IMR-90 (cell line): ENCODE measurements at regions not wholly inside any gene's neighbourhood (a gene's known extent, or its start where the extent isn't known, plus 50 kb on each side); places are given as distances from the start of the nearest gene placed in this dataset.

Source experiments
- ATAC-seq: fragments of 200-7000 bp; cut with Tn5 transposase; 2 replicates; pipeline ENCODE4 v1.9.1; 2020; ENCODE audit warnings: low read depth, mild to moderate bottlenecking, moderate library complexity
- BruUV-seq: library from RNA; stranded (reverse); fragments of 400-500 nt; replicated peaks from 2 replicates; lab custom pipeline; 2021; lab: Mats Ljungman, UMichigan
- CTCF ChIA-PET: fragments of 300-600 bp; formaldehyde crosslinking; extraction: SDS; loops from one replicate; lab custom pipeline; 2021; ENCODE audit warnings: antibody characterized with exemption; lab: Yijun Ruan, JAX
- POLR2A ChIA-PET: fragments of 300-600 bp; sonication (Branson Sonifier 250); formaldehyde crosslinking; loops from one replicate; lab custom pipeline; 2022; ENCODE audit warnings: antibody characterized with exemption; ENCODE audit not compliant: unreplicated experiment; lab: Charles Lee
- DNase-seq: peaks from one replicate; pipeline ENCODE4 v3.0.0; 2013
- H2AFZ ChIP-seq: replicated peaks from 2 replicates; pipeline ENCODE3; 2013; ENCODE audit warnings: low read length, mild to moderate bottlenecking; ENCODE audit not compliant: poor library complexity
- H2AK5ac ChIP-seq: 2 replicates; pipeline ENCODE4 v1.6.1; 2013; ENCODE audit warnings: low read depth, low read length, inconsistent platforms
- H2AK9ac ChIP-seq: replicated peaks from 2 replicates; pipeline ENCODE3; 2013; ENCODE audit warnings: mild to moderate bottlenecking, low read depth, low read length, moderate library complexity; ENCODE audit not compliant: poor library complexity
- H2BK120ac ChIP-seq: 2 replicates; pipeline ENCODE4 v1.6.1; 2013; ENCODE audit warnings: low read depth, low read length, inconsistent platforms
- H2BK15ac ChIP-seq: 3 replicates; pipeline ENCODE4 v1.6.1; 2013; ENCODE audit warnings: low read depth, low read length, inconsistent platforms
- H2BK20ac ChIP-seq: 2 replicates; pipeline ENCODE4 v1.6.1; 2013; ENCODE audit warnings: low read depth, mild to moderate bottlenecking, inconsistent platforms, low read length, moderate library complexity
- H2BK5ac ChIP-seq: 2 replicates; pipeline ENCODE4 v1.6.1; 2013; ENCODE audit warnings: mild to moderate bottlenecking, low read depth, low read length, inconsistent platforms; ENCODE audit not compliant: poor library complexity, severe bottlenecking
- H3K14ac ChIP-seq: replicated peaks from 2 replicates; pipeline ENCODE4 v1.6.1; 2013; ENCODE audit warnings: low read depth, low read length, inconsistent platforms
- H3K18ac ChIP-seq: 2 replicates; pipeline ENCODE4 v1.6.1; 2013; ENCODE audit warnings: low read depth, low read length, control low read depth
- H3K23ac ChIP-seq: 2 replicates; pipeline ENCODE4 v1.6.1; 2013; ENCODE audit warnings: low read depth, low read length, inconsistent platforms
- H3K27ac ChIP-seq: 2 replicates; pipeline ENCODE4 v1.5.1; 2013; ENCODE audit warnings: mild to moderate bottlenecking, control low read depth, low read length; ENCODE audit not compliant: insufficient read depth
- H3K27me3 ChIP-seq: 2 replicates; pipeline ENCODE4 v1.6.1; 2013; ENCODE audit warnings: low read length; ENCODE audit not compliant: control insufficient read depth, insufficient read depth
- H3K36me3 ChIP-seq: 2 replicates; pipeline ENCODE4 v1.6.1; 2013; ENCODE audit warnings: low read length, mixed read lengths; ENCODE audit not compliant: control insufficient read depth, insufficient read depth
- H3K4ac ChIP-seq: 2 replicates; pipeline ENCODE4 v1.6.1; 2013; ENCODE audit warnings: low read depth, low read length, inconsistent platforms
- H3K4me1 ChIP-seq: 2 replicates; pipeline ENCODE4 v1.6.1; 2013; ENCODE audit warnings: low read length, mixed read lengths; ENCODE audit not compliant: control insufficient read depth, insufficient read depth
- H3K4me2 ChIP-seq: 2 replicates; pipeline ENCODE4 v1.6.1; 2013; ENCODE audit warnings: low read depth, mild to moderate bottlenecking, control low read depth, low read length, moderate library complexity
- H3K4me3 ChIP-seq: 2 replicates; pipeline ENCODE4 v1.5.1; 2013; ENCODE audit warnings: low read depth, mild to moderate bottlenecking, control low read depth, low read length, moderate library complexity; ENCODE audit not compliant: insufficient read depth
- H3K56ac ChIP-seq: 2 replicates; pipeline ENCODE4 v1.6.1; 2013; ENCODE audit warnings: low read length, inconsistent platforms; ENCODE audit not compliant: insufficient read depth; ENCODE audit errors: extremely low read depth
- H3K79me1 ChIP-seq, 2 experiments: 2 replicates each; pipeline ENCODE4 v1.6.1; 2013; ENCODE audit warnings: low read length in 2 of 2, inconsistent platforms in 1 of 2, low read depth in 1 of 2
- H3K9ac ChIP-seq: 2 replicates; pipeline ENCODE4 v1.6.1; 2013; ENCODE audit warnings: low read depth, low read length, control low read depth
- H3K9me1 ChIP-seq: 2 replicates; pipeline ENCODE4 v1.6.1; 2013; ENCODE audit warnings: low read length, inconsistent platforms; ENCODE audit not compliant: insufficient read depth
- H3K9me3 ChIP-seq: 2 replicates; pipeline ENCODE4 v1.6.1; 2013; ENCODE audit warnings: low read length; ENCODE audit not compliant: control insufficient read depth, insufficient read depth
- H4K20me1 ChIP-seq: 2 replicates; pipeline ENCODE4 v1.6.1; 2013; ENCODE audit warnings: low read length, inconsistent platforms; ENCODE audit not compliant: insufficient read depth
- H4K5ac ChIP-seq: 2 replicates; pipeline ENCODE4 v1.6.1; 2013; ENCODE audit warnings: mild to moderate bottlenecking, low read depth, low read length, control low read depth
- H4K8ac ChIP-seq, 2 experiments: 2 replicates each; pipeline ENCODE4 v1.6.1; 2013; ENCODE audit warnings: low read depth in 2 of 2, low read length in 2 of 2, control low read depth in 1 of 2, inconsistent platforms in 1 of 2
- H4K91ac ChIP-seq: 2 replicates; pipeline ENCODE4 v1.6.1; 2013; ENCODE audit warnings: low read depth, low read length, inconsistent platforms; ENCODE audit not compliant: insufficient read depth
- CEBPB ChIP-seq: IDR thresholded peaks from 2 replicates; pipeline ENCODE4 v1.6.1; 2012; ENCODE audit warnings: low read depth, low read length, improper control_type of control experiment
- CHD1 ChIP-seq: IDR thresholded peaks from 2 replicates; pipeline ENCODE4 v1.6.1; 2012; ENCODE audit warnings: low read depth, low read length, improper control_type of control experiment
- ELK1 ChIP-seq: fragments of 150-350 bp; IDR thresholded peaks from 2 replicates; pipeline ENCODE4 v1.6.1; 2016; ENCODE audit warnings: low read depth, mild to moderate bottlenecking, low read length, moderate library complexity, borderline replicate concordance
- FOS ChIP-seq: fragments of 150-350 bp; IDR thresholded peaks from 2 replicates; pipeline ENCODE4 v1.6.1; 2016; ENCODE audit warnings: low read depth, low read length
- MAFK ChIP-seq: IDR thresholded peaks from 2 replicates; pipeline ENCODE4 v1.6.1; 2012; ENCODE audit warnings: low read depth, low read length, improper control_type of control experiment
- MAZ ChIP-seq: IDR thresholded peaks from 2 replicates; pipeline ENCODE4 v1.6.1; 2012; ENCODE audit warnings: low read depth, mild to moderate bottlenecking, low read length, improper control_type of control experiment, moderate library complexity, borderline replicate concordance
- MXI1 ChIP-seq: IDR thresholded peaks from 2 replicates; pipeline ENCODE4 v1.6.1; 2012; ENCODE audit warnings: low read depth, mild to moderate bottlenecking, low read length, moderate library complexity, borderline replicate concordance
- NFE2L2 ChIP-seq: fragments of 150-350 bp; IDR thresholded peaks from 2 replicates; pipeline ENCODE4 v1.6.1; 2016; ENCODE audit warnings: low read depth, mild to moderate bottlenecking, low read length
- RCOR1 ChIP-seq: IDR thresholded peaks from 2 replicates; pipeline ENCODE4 v1.6.1; 2012; ENCODE audit warnings: mild to moderate bottlenecking, low read length, improper control_type of control experiment; ENCODE audit not compliant: insufficient replicate concordance
- RFX5 ChIP-seq: IDR thresholded peaks from 2 replicates; pipeline ENCODE4 v1.8.0; 2012; ENCODE audit warnings: low read depth, mild to moderate bottlenecking, low read length, moderate library complexity
- SMC3 ChIP-seq: fragments of 150-350 bp; IDR thresholded peaks from 2 replicates; pipeline ENCODE4 v1.6.1; 2016; ENCODE audit warnings: low read depth, mild to moderate bottlenecking, antibody characterized with exemption, low read length, moderate library complexity
- USF2 ChIP-seq: fragments of 150-350 bp; IDR thresholded peaks from 2 replicates; pipeline ENCODE4 v1.6.1; 2017; ENCODE audit warnings: mild to moderate bottlenecking, antibody characterized with exemption, low read length, low read depth
- WGBS, 2 experiments: methylation state at CpG; one replicate each; pipeline versions ENCODE4 v1.1.5 to v1.1.7; 2013; ENCODE audit warnings: missing lambda C conversion rate in 2 of 2; ENCODE audit not compliant: insufficient read length in 1 of 2; ENCODE audit errors: extremely low coverage in 2 of 2; 5-methylcytosine and 5-hydroxymethylcytosine counted together
- dilution Hi-C: fragments of 300-500 bp; cut with HindIII; formaldehyde crosslinking; loops from one replicate; pipeline ENCODE4 v1.14.3; 2018; ENCODE audit warnings: low sequenced_read_pairs; ENCODE audit not compliant: unreplicated experiment
- in situ Hi-C: fragments of 300-500 bp; cut with MboI; formaldehyde crosslinking; loops from 3 replicates; pipeline ENCODE4 v1.14.3; 2019; ENCODE audit warnings: low sequenced_read_pairs, inconsistent platforms, mixed read lengths
- intact Hi-C: fragments of 100-400 bp; cut with micrococcal nuclease; formaldehyde crosslinking; loops from 2 replicates; pipeline ENCODE4 v1.10.0; 2022

DNA sequence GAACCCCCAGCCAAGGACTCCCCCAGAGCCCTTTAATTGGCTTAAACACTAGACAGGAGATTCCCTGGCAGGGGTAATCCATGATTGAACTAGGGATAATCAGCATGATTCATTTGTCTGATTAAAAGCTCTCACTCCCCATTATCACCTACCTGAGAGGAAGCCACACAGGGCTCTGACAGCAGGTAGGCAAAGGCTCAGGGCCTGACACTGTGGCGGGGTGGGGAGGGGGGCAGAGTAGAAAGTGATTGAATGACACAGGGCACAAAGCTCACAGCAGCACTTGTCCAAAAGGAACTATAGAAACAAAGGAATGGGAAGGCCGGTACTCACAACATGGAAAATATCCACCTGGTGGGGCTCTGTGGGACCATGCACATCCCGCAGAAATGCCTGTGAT lies 231.6 kb downstream of the MAFB start:
- no peak overlapping the region for H2AK9ac ChIP-seq
- no peak overlapping the region for H3K4me3 ChIP-seq
- no peak overlapping the region for H3K27ac ChIP-seq
- no peaks in the 10 kb centered on the region for H4K20me1 ChIP-seq
- H3K9me3 ChIP-seq = no peaks in the 10 kb centered on the region
- no peak overlapping the region for H4K8ac ChIP-seq
- ChIA-PET POLR2A (no interaction called here), CTCF (no interaction called here)
- H3K79me1 ChIP-seq = no peaks in the 10 kb centered on the region
- dilution Hi-C loops = no loop called here
- H4K5ac ChIP-seq = no peak overlapping the region
- intact Hi-C loops = no loop called here
- no peak overlapping the region for H2BK20ac ChIP-seq
- no CpG with 5 or more reads among the region's 3 CpGs for WGBS, 2 experiments
- no peaks in the 10 kb centered on the region for H3K4me1 ChIP-seq
- H2BK15ac ChIP-seq = no peak overlapping the region
- H3K56ac ChIP-seq = no peak overlapping the region
- no peak overlapping the region for H2BK120ac ChIP-seq
- no peak for DNase-seq
- no peak overlapping the region for H3K18ac ChIP-seq
- no peak overlapping the region for H3K4ac ChIP-seq
- no peak overlapping the region for H2AK5ac ChIP-seq
- BruUV-seq = no TSS peak
- no peak overlapping the region for H3K23ac ChIP-seq
- H2BK5ac ChIP-seq = no peak overlapping the region
- no peak overlapping the region for H3K9ac ChIP-seq
- no peak overlapping the region for H3K4me2 ChIP-seq
- no peaks in the 10 kb centered on the region for H3K27me3 ChIP-seq
- no peak overlapping the region for H4K91ac ChIP-seq
- H2AFZ ChIP-seq = no peak overlapping the region
- H3K14ac ChIP-seq = no peak overlapping the region
- in situ Hi-C loops = no loop called here
- ATAC-seq = no peak
- TF ChIP-seq SMC3 (no peak), NFE2L2 (no peak), CHD1 (no peak), MXI1 (no peak), RFX5 (no peak), FOS (no peak), CEBPB (no peak), ELK1 (no peak), MAFK (no peak), RCOR1 (no peak), MAZ (no peak), USF2 (no peak)
- H3K9me1 ChIP-seq = no peaks in the 10 kb centered on the region
- no peaks in the 10 kb centered on the region for H3K36me3 ChIP-seq
